Progenitor cell of endocrine pancreas (in vitro differentiated cells): ENCODE measurements at regions not wholly inside any gene's neighbourhood (a gene's known extent, or its start where the extent isn't known, plus 50 kb on each side); places are given as distances from the start of the nearest gene placed in this dataset.

Source experiments
- DNase-seq: peaks from one replicate; pipeline ENCODE4 v3.0.0; 2021; ENCODE audit warnings: low spot score; ENCODE audit not compliant: unreplicated experiment
- H3K27ac Mint-ChIP-seq: 2 replicates; pipeline ENCODE4 v1.8.0; 2021; ENCODE audit warnings: mild to moderate bottlenecking, moderate library complexity, mixed read lengths
- H3K27me3 Mint-ChIP-seq: 2 replicates; pipeline ENCODE4 v1.8.0; 2021; ENCODE audit warnings: mixed read lengths
- H3K36me3 Mint-ChIP-seq: 2 replicates; pipeline ENCODE4 v1.8.0; 2022; ENCODE audit warnings: mixed read lengths; ENCODE audit not compliant: insufficient read depth
- H3K4me1 Mint-ChIP-seq: 2 replicates; pipeline ENCODE4 v1.8.0; 2021; ENCODE audit warnings: low read depth, mixed read lengths
- H3K4me3 Mint-ChIP-seq: 2 replicates; pipeline ENCODE4 v1.8.0; 2021; ENCODE audit warnings: low read depth, mild to moderate bottlenecking, moderate library complexity, mixed read lengths
- H3K9me3 Mint-ChIP-seq: 2 replicates; pipeline ENCODE4 v1.8.0; 2021; ENCODE audit warnings: low read depth, mixed read lengths
- TF ChIP-seq, protein P1 (sequence below): fragments of 200-600 bp; sonication (generic); IDR thresholded peaks from one replicate; pipeline ENCODE4 v1.5.0; 2021; ENCODE audit warnings: antibody characterized with exemption, mild to moderate bottlenecking; ENCODE audit not compliant: unreplicated experiment

DNA sequence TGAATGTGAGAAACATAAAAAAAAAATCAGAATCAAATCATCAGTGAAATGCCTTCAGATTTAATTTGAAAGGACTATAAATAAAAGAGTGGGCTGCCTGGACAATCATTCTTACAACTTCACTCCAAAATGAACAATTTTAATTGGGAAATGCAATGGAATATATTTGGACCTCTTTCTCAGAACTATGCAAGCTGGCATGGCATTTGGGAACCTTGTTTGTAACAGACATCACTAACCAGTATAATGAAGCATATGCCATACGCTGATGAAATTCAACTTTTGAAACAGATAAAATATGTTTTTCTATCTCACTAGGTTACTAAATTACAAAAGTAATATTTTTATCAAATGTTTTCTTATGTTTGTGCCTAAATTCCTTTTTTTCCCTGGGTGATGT, 64.2 kb upstream of the FAM216B start:
- Mint-ChIP-seq H3K4me1 (no peaks in the 10 kb centered on the region), H3K4me3 (no peak overlapping the region), H3K27ac (no peak overlapping the region), H3K9me3 (no peaks in the 10 kb centered on the region), H3K36me3 (no peaks in the 10 kb centered on the region), H3K27me3 (no peaks in the 10 kb centered on the region)
- TF ChIP-seq, protein P1, sequence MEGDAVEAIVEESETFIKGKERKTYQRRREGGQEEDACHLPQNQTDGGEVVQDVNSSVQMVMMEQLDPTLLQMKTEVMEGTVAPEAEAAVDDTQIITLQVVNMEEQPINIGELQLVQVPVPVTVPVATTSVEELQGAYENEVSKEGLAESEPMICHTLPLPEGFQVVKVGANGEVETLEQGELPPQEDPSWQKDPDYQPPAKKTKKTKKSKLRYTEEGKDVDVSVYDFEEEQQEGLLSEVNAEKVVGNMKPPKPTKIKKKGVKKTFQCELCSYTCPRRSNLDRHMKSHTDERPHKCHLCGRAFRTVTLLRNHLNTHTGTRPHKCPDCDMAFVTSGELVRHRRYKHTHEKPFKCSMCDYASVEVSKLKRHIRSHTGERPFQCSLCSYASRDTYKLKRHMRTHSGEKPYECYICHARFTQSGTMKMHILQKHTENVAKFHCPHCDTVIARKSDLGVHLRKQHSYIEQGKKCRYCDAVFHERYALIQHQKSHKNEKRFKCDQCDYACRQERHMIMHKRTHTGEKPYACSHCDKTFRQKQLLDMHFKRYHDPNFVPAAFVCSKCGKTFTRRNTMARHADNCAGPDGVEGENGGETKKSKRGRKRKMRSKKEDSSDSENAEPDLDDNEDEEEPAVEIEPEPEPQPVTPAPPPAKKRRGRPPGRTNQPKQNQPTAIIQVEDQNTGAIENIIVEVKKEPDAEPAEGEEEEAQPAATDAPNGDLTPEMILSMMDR, result no peak
- DNase-seq, result no peak

DNA sequence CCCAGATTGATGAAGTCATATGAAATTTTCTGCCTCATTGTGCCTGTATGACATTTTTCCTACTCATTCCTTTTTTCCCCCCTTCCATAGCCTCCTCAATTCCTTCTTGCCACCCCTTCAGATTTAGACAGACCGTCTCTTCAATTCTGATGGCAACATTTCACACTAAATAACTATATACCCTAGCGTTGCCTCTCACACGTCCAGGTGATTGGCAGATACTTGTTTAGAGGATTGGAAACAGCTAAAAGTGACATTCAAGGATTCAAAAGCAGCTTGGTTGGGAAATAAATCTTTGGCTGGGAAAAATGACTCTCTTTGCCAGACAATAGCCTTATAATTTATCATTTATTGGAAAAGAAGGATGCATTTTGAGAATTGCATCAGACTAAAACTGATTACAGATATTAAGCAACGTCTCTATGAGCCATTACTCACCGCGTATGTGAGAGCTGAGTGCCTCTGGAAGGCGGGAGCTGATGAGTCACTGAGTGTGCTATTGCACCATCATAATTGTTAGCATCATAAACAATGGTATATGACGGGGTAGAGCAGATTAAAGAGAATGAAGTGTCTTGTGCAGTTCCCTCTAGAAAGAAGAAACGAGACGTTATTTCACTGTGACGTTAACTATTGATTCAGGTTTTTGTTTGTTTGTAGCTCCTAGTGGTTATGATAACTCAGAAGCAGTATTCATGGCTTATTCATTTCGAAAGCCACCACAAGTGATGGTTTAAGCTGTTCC, 61.1 kb upstream of the FAM216B start:
- Mint-ChIP-seq H3K4me3 (no peak overlapping the region), H3K4me1 (no peaks in the 10 kb centered on the region), H3K36me3 (no peaks in the 10 kb centered on the region), H3K27me3 (no peaks in the 10 kb centered on the region), H3K9me3 (peaks cover 4% of the 10 kb centered on the region), H3K27ac (no peak overlapping the region)
- no peak for DNase-seq
- TF ChIP-seq, protein P1, result no peak

DNA sequence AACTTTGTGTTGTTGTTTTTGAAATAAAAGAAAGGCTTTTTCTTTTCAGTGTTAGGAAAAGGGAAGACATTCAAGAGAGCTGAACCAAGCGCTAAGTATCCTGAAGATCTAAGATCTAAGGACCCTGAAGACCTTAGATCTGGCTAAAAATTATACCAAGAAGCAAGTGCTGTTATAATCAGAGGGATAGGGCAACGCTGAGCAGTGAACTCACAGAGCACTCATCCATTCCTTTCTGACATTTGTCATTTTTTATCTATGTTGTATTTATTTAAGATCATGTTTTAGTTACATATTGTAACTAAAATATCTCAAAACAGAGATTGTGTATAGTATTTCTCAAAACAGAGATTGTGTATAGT, 60.5 kb upstream of the FAM216B start:
- H3K4me1 Mint-ChIP-seq, result no peaks in the 10 kb centered on the region
- no peak overlapping the region for H3K27ac Mint-ChIP-seq
- no peak for DNase-seq
- no peaks in the 10 kb centered on the region for H3K27me3 Mint-ChIP-seq
- TF ChIP-seq, protein P1, result no peak
- no peak overlapping the region for H3K4me3 Mint-ChIP-seq
- peaks cover 4% of the 10 kb centered on the region for H3K9me3 Mint-ChIP-seq
- no peaks in the 10 kb centered on the region for H3K36me3 Mint-ChIP-seq

DNA sequence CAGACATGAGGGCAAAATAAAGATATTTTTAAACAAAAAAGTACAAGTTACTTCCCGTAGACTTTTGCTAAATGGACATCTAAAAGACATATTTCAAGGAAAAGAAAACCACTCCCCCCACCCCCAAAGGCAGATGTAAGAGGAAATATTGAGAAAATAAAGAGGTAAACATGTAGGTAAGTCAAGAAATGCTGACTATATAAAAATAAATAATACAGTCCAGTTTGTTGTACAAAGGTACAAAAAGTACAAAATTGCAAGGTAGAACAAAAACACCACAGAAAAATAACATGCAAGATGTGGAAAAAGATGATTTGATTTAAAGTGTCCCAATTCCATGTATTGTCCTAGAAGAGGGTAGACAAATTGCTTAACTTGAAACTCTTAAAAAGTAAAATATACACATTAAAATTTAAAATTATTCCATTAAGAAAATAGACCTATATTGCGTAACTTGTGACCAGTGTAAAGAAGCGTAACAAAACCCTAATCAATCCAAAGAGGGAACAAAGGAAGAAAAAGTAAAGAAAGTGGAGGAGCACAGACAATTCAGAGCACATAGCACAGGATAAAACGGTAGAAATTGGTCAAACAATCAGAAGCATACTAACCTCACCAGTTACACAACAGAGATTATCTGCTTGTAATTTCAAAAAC, 58.4 kb upstream of the FAM216B start:
- Mint-ChIP-seq H3K4me3 (no peak overlapping the region), H3K27ac (no peak overlapping the region), H3K4me1 (no peaks in the 10 kb centered on the region), H3K36me3 (peaks cover 2% of the 10 kb centered on the region), H3K27me3 (no peaks in the 10 kb centered on the region), H3K9me3 (peaks cover 9% of the 10 kb centered on the region)
- TF ChIP-seq, protein P1, result no peak
- no peak for DNase-seq

DNA sequence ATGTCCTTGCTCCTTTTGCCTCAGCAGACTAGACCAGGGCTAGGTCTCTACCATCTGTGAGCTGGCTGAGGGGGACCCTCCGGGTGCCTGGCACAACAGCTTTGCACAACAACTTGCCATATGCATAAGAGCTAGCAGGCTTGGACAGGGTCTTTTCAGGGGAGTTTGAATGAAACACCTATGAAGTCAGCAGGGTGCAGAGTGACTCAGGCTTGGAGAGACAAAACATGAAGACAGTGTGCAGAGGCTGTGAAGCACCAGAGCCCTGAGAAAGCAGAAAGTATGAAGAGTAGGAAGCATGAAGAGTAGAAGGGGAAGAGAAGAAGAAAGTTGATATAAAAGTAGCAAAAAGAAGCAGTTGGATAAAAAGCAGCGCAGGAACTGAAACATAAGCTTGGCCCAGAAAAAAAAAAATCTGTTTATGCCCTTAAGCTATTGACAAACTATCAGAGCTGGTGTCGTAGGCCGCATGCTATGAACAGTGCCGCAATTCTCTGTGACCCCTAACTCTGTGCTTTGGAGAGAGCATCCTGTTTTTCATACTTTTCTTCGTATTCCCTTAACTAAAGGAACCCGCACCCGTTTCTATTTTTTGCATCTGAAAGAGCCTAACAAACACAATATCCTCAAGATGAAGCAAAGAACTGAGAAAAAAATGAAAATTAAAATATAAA, 52.7 kb upstream of the FAM216B start:
- Mint-ChIP-seq H3K9me3 (peaks cover 7% of the 10 kb centered on the region), H3K36me3 (peaks cover 2% of the 10 kb centered on the region), H3K27me3 (no peaks in the 10 kb centered on the region), H3K27ac (no peak overlapping the region), H3K4me3 (no peak overlapping the region), H3K4me1 (peaks cover 15% of the 10 kb centered on the region)
- DNase-seq, result no peak
- TF ChIP-seq, protein P1, result no peak
